GM12873 (cell line): ENCODE measurements at regions not wholly inside any gene's neighbourhood (a gene's known extent, or its start where the extent isn't known, plus 50 kb on each side); places are given as distances from the start of the nearest gene placed in this dataset.

Experiments
- CTCF ChIP-seq: IDR thresholded peaks from 2 replicates; pipeline ENCODE4 v1.5.1; 2012; ENCODE audit warnings: low read depth, mild to moderate bottlenecking, moderate library complexity, low read length, control low read depth; ENCODE audit not compliant: insufficient read depth; ENCODE audit errors: missing control alignments

GRCh38 chr22:34812631-34813030 is 253.3 kb upstream of the ISX start:
- TF ChIP-seq CTCF: no peak

- TF ChIP-seq CTCF: no peak
These were observed 251.5 kb upstream of the ISX start for GRCh38 chr22:34814260-34815025.

DNA sequence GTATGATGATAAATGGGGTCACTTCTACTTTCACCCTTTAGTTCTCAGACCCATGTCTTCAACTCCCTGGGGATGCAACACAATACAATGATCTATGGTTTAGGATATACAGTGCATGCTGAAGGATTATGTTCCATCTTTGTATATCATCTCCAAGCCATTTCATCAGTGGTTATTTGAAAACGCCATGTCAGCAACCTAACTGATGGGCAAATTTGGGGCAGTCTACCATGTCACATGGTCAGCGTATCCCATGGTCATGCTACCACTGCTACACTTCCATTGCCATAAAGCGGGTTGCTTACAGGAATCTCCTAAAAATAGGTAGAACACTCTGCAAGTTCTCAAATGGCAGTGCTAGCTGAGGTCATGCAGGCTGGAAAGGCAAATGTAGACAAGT is 236.5 kb upstream of the ISX start:
- no peak for TF ChIP-seq CTCF

DNA sequence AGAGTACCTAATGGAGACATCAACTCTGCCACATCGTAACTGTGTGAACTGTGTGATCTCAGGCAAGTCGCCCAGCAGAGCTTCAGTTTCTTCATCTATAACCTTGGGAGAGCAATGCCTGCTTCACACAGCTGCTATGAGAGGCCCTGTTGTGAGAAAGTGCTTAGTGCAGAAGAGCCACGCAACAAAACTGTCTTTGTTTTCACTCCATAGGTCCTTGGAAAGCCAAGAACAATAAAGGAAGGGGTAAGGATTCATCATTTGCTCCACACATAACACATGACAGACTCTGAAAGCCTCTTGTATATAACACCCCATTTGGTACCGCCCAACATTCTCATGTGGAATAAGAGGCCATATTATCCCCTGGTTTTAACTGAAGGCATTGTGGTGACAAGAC is 231.9 kb upstream of the ISX start:
- TF ChIP-seq CTCF: no peak

DNA sequence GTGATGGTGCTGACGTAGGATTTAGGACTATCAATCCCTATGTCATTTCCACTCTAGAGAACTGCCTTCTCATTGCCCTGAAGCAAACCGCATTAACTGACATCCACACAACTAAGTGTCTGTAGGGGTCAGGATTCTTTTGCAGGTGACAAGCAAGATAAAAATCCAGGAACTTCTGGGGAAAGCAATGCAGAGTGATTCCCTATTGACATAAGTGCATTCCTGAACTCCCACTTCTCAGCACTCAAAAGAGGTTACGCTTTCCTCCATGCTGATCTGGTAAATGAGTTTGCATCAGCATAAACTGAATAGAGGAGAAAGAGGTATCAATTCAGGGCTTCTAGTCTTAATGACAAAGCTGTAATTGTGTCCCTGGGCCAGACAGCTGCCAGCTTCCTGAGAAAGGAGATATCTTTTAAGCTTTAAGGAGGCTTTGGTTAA is 224.6 kb upstream of the ISX start:
- no peak for TF ChIP-seq CTCF

- no peak for TF ChIP-seq CTCF
These were observed 224.0 kb upstream of the ISX start for GRCh38 chr22:34841911-34842310.

DNA sequence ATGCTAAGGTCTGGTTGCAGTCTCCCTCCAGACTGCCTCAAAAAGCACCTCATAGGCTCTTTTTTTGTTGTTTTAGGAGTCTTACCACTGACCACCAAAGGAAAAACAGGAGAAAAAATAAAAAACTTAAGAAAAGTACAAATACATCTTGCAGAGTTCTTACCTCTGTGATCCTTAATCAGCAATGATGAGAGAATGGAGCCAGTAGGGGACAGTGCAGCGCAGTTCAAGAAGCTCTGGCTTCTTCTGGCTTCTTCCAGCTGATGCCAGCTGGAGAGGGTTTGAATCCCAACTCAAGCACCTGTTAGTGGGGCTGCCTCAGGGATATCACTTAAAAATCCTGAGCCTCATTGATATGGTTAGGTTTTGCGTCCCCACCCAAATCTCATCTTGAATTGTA is 223.3 kb upstream of the ISX start:
- peak; percentile 13 for TF ChIP-seq CTCF
